ENCODE measurements at regions not wholly inside any gene's neighbourhood (a gene's known extent, or its start where the extent isn't known, plus 50 kb on each side); places are given as distances from the start of the nearest gene placed in this dataset.

GRCh38 chr18:73270920-73271634 is 403.3 kb upstream of the NETO1 start:
- Mint-ChIP-seq H3K9me3 (no peaks in the 10 kb centered on the region), H3K36me3 (ENCODE audit: low read depth) (no peaks in the 10 kb centered on the region), H3K4me3 (no peak overlapping the region), H3K4me1 (no peaks in the 10 kb centered on the region), H3K27ac (no peak overlapping the region; the same call in 1 of the 2 replicates), H3K27me3 (ENCODE audit: insufficient read depth, low read depth, poor library complexity) (peaks cover 2% of the 10 kb centered on the region)
- Histone ChIP-seq H3K9me2 (ENCODE audit: insufficient read depth) (no peaks in the 10 kb centered on the region), H3K79me2 (replicated peaks; ENCODE audit: insufficient read depth) (no peaks in the 10 kb centered on the region), H2AFZ (no peak overlapping the region), H3K4me3 (no peak overlapping the region), H3K27ac (ENCODE audit: low read depth) (no peak overlapping the region), H3F3A (replicated peaks; ENCODE audit: low read depth) (no peaks in the 10 kb centered on the region), H3K27me3 (ENCODE audit: insufficient read depth) (no peaks in the 10 kb centered on the region), H3K4me1 (ENCODE audit: insufficient read depth) (no peaks in the 10 kb centered on the region), H3K4me2 (no peak overlapping the region), H3K36me3 (ENCODE audit: insufficient read depth) (no peaks in the 10 kb centered on the region), H4K20me1 (replicated peaks; ENCODE audit: insufficient read depth) (no peaks in the 10 kb centered on the region)
- ATAC-seq (no peak), DNase-seq (ENCODE audit: low spot score) (no peak)
- TF ChIP-seq, protein P1, sequence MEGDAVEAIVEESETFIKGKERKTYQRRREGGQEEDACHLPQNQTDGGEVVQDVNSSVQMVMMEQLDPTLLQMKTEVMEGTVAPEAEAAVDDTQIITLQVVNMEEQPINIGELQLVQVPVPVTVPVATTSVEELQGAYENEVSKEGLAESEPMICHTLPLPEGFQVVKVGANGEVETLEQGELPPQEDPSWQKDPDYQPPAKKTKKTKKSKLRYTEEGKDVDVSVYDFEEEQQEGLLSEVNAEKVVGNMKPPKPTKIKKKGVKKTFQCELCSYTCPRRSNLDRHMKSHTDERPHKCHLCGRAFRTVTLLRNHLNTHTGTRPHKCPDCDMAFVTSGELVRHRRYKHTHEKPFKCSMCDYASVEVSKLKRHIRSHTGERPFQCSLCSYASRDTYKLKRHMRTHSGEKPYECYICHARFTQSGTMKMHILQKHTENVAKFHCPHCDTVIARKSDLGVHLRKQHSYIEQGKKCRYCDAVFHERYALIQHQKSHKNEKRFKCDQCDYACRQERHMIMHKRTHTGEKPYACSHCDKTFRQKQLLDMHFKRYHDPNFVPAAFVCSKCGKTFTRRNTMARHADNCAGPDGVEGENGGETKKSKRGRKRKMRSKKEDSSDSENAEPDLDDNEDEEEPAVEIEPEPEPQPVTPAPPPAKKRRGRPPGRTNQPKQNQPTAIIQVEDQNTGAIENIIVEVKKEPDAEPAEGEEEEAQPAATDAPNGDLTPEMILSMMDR (conservative IDR thresholded peaks at IDR 0.05; ENCODE audit: low read depth in 2 of 2), result no peak
- no peak for TF ChIP-seq NANOG (IDR thresholded peaks at IDR 0.05; ENCODE audit: borderline replicate concordance)
- TF ChIP-seq ETS1 (IDR thresholded peaks at IDR 0.05), result no peak
- TF ChIP-seq POLR2AphosphoS5 (IDR thresholded peaks at IDR 0.05; ENCODE audit: low read depth), result no peak
- no peak for TF ChIP-seq JUNB (IDR thresholded peaks at IDR 0.05; ENCODE audit: unreplicated experiment)
- TF ChIP-seq ZNF114 (CRISPR knock-in tag; IDR thresholded peaks at IDR 0.05), result no peak
- no peak for TF ChIP-seq ZNF331 (CRISPR knock-in tag; IDR thresholded peaks at IDR 0.05; ENCODE audit: low read depth)
- no peak for TF ChIP-seq EZH2 (IDR thresholded peaks at IDR 0.05; ENCODE audit: low read depth, unreplicated experiment)
- TF ChIP-seq, protein P2, sequence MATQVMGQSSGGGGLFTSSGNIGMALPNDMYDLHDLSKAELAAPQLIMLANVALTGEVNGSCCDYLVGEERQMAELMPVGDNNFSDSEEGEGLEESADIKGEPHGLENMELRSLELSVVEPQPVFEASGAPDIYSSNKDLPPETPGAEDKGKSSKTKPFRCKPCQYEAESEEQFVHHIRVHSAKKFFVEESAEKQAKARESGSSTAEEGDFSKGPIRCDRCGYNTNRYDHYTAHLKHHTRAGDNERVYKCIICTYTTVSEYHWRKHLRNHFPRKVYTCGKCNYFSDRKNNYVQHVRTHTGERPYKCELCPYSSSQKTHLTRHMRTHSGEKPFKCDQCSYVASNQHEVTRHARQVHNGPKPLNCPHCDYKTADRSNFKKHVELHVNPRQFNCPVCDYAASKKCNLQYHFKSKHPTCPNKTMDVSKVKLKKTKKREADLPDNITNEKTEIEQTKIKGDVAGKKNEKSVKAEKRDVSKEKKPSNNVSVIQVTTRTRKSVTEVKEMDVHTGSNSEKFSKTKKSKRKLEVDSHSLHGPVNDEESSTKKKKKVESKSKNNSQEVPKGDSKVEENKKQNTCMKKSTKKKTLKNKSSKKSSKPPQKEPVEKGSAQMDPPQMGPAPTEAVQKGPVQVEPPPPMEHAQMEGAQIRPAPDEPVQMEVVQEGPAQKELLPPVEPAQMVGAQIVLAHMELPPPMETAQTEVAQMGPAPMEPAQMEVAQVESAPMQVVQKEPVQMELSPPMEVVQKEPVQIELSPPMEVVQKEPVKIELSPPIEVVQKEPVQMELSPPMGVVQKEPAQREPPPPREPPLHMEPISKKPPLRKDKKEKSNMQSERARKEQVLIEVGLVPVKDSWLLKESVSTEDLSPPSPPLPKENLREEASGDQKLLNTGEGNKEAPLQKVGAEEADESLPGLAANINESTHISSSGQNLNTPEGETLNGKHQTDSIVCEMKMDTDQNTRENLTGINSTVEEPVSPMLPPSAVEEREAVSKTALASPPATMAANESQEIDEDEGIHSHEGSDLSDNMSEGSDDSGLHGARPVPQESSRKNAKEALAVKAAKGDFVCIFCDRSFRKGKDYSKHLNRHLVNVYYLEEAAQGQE (IDR thresholded peaks at IDR 0.05; ENCODE audit: unreplicated experiment), result no peak
- no peak for TF ChIP-seq EZH2phosphoT487 (IDR thresholded peaks at IDR 0.05; ENCODE audit: unreplicated experiment)
- TF ChIP-seq, protein P3, sequence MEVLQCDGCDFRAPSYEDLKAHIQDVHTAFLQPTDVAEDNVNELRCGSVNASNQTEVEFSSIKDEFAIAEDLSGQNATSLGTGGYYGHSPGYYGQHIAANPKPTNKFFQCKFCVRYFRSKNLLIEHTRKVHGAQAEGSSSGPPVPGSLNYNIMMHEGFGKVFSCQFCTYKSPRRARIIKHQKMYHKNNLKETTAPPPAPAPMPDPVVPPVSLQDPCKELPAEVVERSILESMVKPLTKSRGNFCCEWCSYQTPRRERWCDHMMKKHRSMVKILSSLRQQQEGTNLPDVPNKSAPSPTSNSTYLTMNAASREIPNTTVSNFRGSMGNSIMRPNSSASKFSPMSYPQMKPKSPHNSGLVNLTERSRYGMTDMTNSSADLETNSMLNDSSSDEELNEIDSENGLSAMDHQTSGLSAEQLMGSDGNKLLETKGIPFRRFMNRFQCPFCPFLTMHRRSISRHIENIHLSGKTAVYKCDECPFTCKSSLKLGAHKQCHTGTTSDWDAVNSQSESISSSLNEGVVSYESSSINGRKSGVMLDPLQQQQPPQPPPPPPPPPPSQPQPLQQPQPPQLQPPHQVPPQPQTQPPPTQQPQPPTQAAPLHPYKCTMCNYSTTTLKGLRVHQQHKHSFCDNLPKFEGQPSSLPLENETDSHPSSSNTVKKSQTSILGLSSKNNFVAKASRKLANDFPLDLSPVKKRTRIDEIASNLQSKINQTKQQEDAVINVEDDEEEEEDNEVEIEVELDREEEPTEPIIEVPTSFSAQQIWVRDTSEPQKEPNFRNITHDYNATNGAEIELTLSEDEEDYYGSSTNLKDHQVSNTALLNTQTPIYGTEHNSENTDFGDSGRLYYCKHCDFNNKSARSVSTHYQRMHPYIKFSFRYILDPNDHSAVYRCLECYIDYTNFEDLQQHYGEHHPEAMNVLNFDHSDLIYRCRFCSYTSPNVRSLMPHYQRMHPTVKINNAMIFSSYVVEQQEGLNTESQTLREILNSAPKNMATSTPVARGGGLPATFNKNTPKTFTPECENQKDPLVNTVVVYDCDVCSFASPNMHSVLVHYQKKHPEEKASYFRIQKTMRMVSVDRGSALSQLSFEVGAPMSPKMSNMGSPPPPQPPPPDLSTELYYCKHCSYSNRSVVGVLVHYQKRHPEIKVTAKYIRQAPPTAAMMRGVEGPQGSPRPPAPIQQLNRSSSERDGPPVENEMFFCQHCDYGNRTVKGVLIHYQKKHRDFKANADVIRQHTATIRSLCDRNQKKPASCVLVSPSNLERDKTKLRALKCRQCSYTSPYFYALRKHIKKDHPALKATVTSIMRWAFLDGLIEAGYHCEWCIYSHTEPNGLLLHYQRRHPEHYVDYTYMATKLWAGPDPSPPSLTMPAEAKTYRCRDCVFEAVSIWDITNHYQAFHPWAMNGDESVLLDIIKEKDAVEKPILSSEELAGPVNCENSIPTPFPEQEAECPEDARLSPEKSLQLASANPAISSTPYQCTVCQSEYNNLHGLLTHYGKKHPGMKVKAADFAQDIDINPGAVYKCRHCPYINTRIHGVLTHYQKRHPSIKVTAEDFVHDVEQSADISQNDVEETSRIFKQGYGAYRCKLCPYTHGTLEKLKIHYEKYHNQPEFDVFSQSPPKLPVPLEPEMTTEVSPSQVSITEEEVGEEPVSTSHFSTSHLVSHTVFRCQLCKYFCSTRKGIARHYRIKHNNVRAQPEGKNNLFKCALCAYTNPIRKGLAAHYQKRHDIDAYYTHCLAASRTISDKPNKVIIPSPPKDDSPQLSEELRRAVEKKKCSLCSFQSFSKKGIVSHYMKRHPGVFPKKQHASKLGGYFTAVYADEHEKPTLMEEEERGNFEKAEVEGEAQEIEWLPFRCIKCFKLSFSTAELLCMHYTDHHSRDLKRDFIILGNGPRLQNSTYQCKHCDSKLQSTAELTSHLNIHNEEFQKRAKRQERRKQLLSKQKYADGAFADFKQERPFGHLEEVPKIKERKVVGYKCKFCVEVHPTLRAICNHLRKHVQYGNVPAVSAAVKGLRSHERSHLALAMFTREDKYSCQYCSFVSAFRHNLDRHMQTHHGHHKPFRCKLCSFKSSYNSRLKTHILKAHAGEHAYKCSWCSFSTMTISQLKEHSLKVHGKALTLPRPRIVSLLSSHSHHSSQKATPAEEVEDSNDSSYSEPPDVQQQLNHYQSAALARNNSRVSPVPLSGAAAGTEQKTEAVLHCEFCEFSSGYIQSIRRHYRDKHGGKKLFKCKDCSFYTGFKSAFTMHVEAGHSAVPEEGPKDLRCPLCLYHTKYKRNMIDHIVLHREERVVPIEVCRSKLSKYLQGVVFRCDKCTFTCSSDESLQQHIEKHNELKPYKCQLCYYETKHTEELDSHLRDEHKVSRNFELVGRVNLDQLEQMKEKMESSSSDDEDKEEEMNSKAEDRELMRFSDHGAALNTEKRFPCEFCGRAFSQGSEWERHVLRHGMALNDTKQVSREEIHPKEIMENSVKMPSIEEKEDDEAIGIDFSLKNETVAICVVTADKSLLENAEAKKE (CRISPR knock-in tag; IDR thresholded peaks at IDR 0.05), result no peak
- TF ChIP-seq CREB1 (CRISPR knock-in tag; IDR thresholded peaks at IDR 0.05; ENCODE audit: low read depth), result no peak
- no peak for TF ChIP-seq STAT1 (IDR thresholded peaks at IDR 0.05; ENCODE audit: unreplicated experiment)

All from GM23338 (cell line).